ENCODE measurements at regions not wholly inside any gene's neighbourhood (a gene's known extent, or its start where the extent isn't known, plus 50 kb on each side); places are given as distances from the start of the nearest gene placed in this dataset.

DNA sequence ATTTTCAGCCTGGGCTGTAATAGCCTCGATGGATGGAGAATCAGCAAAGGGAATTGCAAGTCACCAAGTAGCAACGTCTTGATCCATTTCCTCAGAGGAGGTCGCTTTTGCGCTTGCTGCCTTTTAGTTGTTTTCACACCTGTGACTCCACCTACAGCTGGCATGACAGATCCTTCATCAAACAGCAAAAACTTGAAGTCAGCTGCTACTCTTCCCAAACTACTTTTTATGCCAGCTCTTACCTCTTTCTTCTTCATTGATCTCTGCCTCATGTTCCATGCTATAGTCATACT lies 107.7 kb downstream of the MAT2B start:
- H3K27me3 Mint-ChIP-seq = peaks cover 12% of the 10 kb centered on the region
- CTCF ChIA-PET = no interaction called here
- Histone ChIP-seq H3K36me3 (replicated peaks in 1 of 2; ENCODE audit: control extremely low read depth in 1 of 2, control insufficient read depth in 1 of 2, extremely low read depth in 1 of 2, insufficient read depth in 2 of 2, low read length in 1 of 2) (no peaks in the 10 kb centered on the region), H3K27ac (ENCODE audit: low read length in 2 of 2) (no peak overlapping the region), H3K79me2 (ENCODE audit: control insufficient read depth, insufficient read depth, low read length) (no peaks in the 10 kb centered on the region), H3K4me1 (ENCODE audit: control insufficient read depth in 2 of 2, insufficient read depth in 2 of 2, low read length in 2 of 2) (no peaks in the 10 kb centered on the region), H3K9ac (ENCODE audit: low read length) (no peak overlapping the region), H3K4me3 (ENCODE audit: control extremely low read depth in 1 of 5, extremely low read depth in 1 of 5, insufficient read depth in 1 of 5, low read depth in 2 of 5, low read length in 4 of 5) (no peak overlapping the region), H3K4me2 (replicated peaks; ENCODE audit: low read depth, low read length, poor library complexity, severe bottlenecking) (no peak overlapping the region), H4K20me1 (ENCODE audit: control insufficient read depth, insufficient read depth, low read length, poor library complexity, severe bottlenecking) (no peaks in the 10 kb centered on the region), H2AFZ (ENCODE audit: insufficient read depth, low read depth, low read length, poor library complexity, severe bottlenecking) (no peak overlapping the region), H3K27me3 (replicated peaks in 1 of 4; ENCODE audit: control extremely low read depth in 1 of 4, control insufficient read depth in 3 of 4, insufficient read depth in 4 of 4, low read length in 3 of 4) (no peaks in the 10 kb centered on the region), H3K9me3 (ENCODE audit: control extremely low read depth in 1 of 3, control insufficient read depth in 2 of 3, insufficient read depth in 1 of 3, low read length in 2 of 3) (no peaks in the 10 kb centered on the region)
- no peak overlapping the region for H3K27ac Mint-ChIP-seq
- intact Hi-C loops (cut with micrococcal nuclease) = no loop called here
- DNase-seq (no peak), ATAC-seq (ENCODE audit: low read depth) (no peak)
- WGBS (ENCODE audit: insufficient coverage) = 46% methylated on average over 4 of the region's 4 CpGs
- POLR2A ChIA-PET = no interaction called here
- no peaks in the 10 kb centered on the region for H3K4me1 Mint-ChIP-seq
- H3K9me3 Mint-ChIP-seq (ENCODE audit: insufficient read depth) = no peaks in the 10 kb centered on the region
- no peak overlapping the region for H3K4me3 Mint-ChIP-seq
- TF ChIP-seq, protein P1, sequence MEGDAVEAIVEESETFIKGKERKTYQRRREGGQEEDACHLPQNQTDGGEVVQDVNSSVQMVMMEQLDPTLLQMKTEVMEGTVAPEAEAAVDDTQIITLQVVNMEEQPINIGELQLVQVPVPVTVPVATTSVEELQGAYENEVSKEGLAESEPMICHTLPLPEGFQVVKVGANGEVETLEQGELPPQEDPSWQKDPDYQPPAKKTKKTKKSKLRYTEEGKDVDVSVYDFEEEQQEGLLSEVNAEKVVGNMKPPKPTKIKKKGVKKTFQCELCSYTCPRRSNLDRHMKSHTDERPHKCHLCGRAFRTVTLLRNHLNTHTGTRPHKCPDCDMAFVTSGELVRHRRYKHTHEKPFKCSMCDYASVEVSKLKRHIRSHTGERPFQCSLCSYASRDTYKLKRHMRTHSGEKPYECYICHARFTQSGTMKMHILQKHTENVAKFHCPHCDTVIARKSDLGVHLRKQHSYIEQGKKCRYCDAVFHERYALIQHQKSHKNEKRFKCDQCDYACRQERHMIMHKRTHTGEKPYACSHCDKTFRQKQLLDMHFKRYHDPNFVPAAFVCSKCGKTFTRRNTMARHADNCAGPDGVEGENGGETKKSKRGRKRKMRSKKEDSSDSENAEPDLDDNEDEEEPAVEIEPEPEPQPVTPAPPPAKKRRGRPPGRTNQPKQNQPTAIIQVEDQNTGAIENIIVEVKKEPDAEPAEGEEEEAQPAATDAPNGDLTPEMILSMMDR (IDR thresholded peaks at IDR 0.05) = no peak
- no peak for TF ChIP-seq EZH2 (IDR thresholded peaks at IDR 0.05; ENCODE audit: borderline replicate concordance, insufficient read depth, low read depth, low read length, poor library complexity, severe bottlenecking)

DNA sequence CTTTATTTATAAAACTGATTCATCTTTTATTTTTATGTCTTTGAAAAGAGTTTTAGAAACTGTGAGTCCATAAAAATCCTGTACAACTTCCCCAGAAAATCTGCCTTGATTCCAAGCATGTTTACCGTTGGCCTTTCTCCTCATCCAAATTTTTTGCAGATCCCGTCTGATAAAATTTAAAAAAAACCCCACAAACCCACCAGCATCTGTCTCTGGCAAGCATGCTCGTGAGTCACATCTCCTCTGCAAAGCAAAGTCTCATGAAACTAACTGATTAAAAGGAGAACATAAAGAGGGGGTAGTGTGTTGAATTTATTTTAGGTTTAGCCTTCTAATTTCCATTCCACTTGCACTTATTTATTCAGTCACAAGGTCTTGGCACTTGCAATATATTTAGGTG lies 109.4 kb downstream of the MAT2B start:
- POLR2A ChIA-PET = no interaction called here
- Mint-ChIP-seq H3K9me3 (ENCODE audit: insufficient read depth) (no peaks in the 10 kb centered on the region), H3K4me3 (no peak overlapping the region), H3K27me3 (peaks cover 4% of the 10 kb centered on the region), H3K4me1 (no peaks in the 10 kb centered on the region), H3K27ac (no peak overlapping the region)
- no peak for ATAC-seq (ENCODE audit: low read depth)
- DNase-seq = no peak
- Histone ChIP-seq H2AFZ (ENCODE audit: insufficient read depth, low read depth, low read length, poor library complexity, severe bottlenecking) (no peak overlapping the region), H3K4me3 (ENCODE audit: control extremely low read depth in 1 of 5, extremely low read depth in 1 of 5, insufficient read depth in 1 of 5, low read depth in 2 of 5, low read length in 4 of 5) (no peak overlapping the region), H3K27me3 (replicated peaks in 1 of 4; ENCODE audit: control extremely low read depth in 1 of 4, control insufficient read depth in 3 of 4, insufficient read depth in 4 of 4, low read length in 3 of 4) (no peaks in the 10 kb centered on the region), H3K4me1 (ENCODE audit: control insufficient read depth in 2 of 2, insufficient read depth in 2 of 2, low read length in 2 of 2) (no peaks in the 10 kb centered on the region), H3K36me3 (replicated peaks in 1 of 2; ENCODE audit: control extremely low read depth in 1 of 2, control insufficient read depth in 1 of 2, extremely low read depth in 1 of 2, insufficient read depth in 2 of 2, low read length in 1 of 2) (no peaks in the 10 kb centered on the region), H3K4me2 (replicated peaks; ENCODE audit: low read depth, low read length, poor library complexity, severe bottlenecking) (no peak overlapping the region), H3K9ac (ENCODE audit: low read length) (no peak overlapping the region), H3K9me3 (ENCODE audit: control extremely low read depth in 1 of 3, control insufficient read depth in 2 of 3, insufficient read depth in 1 of 3, low read length in 2 of 3) (no peaks in the 10 kb centered on the region), H3K27ac (ENCODE audit: low read length in 2 of 2) (no peak overlapping the region), H4K20me1 (ENCODE audit: control insufficient read depth, insufficient read depth, low read length, poor library complexity, severe bottlenecking) (no peaks in the 10 kb centered on the region), H3K79me2 (ENCODE audit: control insufficient read depth, insufficient read depth, low read length) (no peaks in the 10 kb centered on the region)
- CTCF ChIA-PET = no interaction called here
- intact Hi-C loops (cut with micrococcal nuclease) = no loop called here
- TF ChIP-seq, protein P1 (IDR thresholded peaks at IDR 0.05) = no peak
- no peak for TF ChIP-seq EZH2 (IDR thresholded peaks at IDR 0.05; ENCODE audit: borderline replicate concordance, insufficient read depth, low read depth, low read length, poor library complexity, severe bottlenecking)
- 88% methylated on average over 1 of the region's 3 CpGs for WGBS (ENCODE audit: insufficient coverage)
